ENCODE measurements at regions not wholly inside any gene's neighbourhood (a gene's known extent, or its start where the extent isn't known, plus 50 kb on each side); places are given as distances from the start of the nearest gene placed in this dataset.
"Not testable (repeated sequence)": the region's sequence is repeated elsewhere in the genome, so short reads cannot be mapped to it uniquely, and the experiment has no call there.

DNA sequence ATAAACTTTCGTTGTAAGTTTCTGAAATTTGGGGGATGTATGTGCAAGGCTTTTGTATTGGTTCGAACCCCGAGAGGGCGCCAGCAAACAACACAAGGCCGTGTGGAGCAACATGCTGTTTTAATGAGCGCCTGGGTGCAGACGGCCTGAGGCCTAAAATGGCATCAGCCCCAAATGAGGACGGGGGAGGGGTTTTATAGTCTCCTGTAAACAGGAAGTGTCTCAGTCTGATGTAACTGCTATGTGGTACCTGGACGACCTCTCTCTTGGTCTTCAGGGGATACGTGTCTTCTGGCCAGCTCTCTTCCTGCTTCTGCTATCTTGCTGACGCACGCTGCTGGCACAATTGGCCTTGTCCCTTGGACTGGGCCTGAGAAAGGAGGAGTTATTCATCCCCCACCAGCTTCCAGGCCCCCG is 1348.0 kb downstream of the ADGRL3 start:
- no peak for DNase-seq (ENCODE audit: low spot score)

DNA sequence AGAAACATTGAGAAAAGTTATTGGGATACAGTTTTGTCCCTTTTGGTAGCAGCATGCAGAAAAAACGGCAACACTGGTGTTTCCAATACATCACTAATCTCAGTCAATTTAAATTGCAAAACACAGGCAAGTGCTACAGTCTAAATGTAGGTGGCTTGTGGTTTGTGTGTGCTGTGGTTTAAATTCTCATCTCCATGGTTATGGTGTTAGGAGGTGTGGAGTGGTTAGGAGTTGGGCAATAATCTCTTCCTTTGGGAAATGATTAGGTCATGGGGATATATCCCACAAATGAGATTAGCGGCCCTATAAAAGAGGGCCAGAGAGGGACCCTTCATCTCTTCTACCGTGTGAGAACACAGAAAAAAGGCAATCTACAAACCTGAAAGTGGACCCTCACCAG is 1344.3 kb downstream of the ADGRL3 start:
- no peak for DNase-seq (ENCODE audit: low spot score)

DNA sequence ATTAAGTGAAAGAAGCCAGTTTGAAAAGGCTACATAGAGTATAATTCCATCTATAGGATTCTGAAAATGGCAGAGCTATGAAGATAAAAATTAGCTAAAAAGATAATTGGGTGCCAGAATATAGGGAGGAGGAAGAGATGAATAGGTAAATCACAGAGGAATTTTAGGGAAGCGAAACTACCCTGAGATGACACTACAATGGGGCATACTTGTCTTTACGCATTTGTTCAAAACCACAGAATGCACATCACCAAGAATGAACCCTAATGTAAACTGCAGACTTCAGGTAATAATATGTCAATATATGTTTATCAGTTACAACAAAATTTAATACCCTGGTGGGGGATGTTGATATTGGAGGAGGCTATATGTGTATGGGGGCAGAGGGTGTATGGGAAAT is 1342.9 kb downstream of the ADGRL3 start:
- DNase-seq (ENCODE audit: low spot score) = no peak

DNA sequence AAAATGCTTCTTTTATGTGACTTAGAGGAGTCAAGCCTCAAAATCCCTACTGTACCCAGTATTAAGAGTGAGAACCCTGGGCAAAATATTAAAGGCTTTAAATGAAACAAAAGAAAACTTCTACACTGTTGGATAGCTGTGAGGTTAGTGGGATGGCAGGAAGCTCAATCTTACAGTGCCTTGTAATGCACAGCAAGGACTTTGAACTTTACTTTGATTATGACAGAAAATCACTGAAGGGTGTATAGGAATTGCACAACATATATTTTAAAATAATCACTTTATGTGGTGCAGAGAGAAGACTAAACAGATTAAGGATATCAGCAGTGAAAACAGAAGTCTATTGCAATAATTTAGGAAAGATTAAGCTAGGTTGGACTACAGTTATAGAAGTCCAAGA is 1333.4 kb downstream of the ADGRL3 start:
- no peak for DNase-seq (ENCODE audit: low spot score)

DNA sequence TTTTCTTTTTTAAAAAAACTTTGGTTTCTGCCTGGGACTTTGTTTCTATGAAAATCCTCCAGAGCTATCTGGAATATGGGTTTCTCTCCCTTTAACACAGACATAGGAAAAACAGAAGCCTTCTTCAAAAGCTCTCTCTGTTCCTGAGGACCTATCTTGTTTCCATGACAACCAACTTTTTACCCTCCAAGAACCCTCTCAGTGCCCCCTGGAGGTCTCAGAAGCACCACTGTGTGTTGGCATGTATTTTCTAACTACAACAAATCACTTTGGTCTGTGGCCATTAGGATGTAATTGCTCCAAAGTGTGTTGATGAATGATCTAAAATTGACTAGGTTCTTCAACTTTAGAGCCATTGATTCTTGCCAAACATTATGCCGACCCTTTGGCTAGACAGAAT is 1331.6 kb downstream of the ADGRL3 start:
- DNase-seq (ENCODE audit: low spot score) = no peak

DNA sequence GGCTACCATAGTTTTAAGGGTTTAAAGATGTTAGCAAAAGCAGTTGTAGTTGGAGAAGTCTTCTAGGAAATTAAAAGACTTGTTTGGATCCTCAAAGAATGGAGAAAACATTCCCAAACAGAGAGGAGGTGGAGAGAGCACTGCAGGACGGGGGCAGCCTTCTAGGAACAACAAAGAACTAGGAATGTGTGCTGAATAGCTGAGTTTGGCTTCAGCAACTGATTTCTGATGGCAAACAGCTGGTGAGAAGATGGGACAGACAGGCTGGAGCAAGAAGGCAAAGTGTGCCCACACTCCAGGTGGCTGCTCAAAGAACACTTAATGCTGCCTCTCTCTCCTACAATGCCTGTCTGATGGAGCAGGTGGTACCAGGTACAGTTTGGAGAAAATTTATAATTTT is 1331.1 kb downstream of the ADGRL3 start:
- DNase-seq (ENCODE audit: low spot score) = no peak

DNA sequence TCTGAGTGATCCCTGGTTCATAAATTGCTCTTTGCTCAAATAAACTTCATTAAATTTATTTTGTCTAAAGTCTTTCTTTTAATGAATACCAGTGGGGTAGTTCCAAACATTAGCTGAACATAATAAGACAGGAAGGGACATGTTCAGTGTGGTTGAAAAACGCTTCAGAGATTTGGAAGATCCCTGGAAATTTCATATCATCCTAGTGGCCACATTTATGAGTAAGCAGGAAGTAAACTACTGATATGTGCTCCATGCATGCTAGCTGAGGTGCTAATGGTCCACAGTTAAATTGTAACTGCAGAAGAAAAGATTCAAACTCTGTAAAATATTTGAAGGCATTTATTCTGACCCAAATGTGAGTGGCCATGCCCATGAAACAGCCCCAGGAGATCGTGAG is 1328.7 kb downstream of the ADGRL3 start:
- DNase-seq (ENCODE audit: low spot score) = no peak

DNA sequence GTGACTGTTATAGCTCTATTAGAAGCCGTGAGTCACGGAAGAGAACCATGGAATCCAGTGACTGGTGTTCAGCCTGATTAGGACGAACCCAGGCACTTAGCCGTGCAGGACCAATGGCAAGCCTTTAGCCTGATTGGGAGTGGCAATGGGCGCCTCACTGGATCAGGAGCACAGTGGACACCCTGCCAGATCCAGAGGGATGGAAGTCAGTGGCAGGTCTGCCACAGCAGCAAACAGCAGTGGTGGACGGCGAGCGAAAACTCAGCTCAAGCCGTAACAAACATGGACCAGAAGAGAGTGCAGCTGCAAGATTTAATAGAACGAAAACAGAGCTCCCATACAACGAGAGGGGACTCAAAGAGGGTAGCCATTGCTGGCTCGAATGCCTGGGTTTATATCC is 1326.5 kb downstream of the ADGRL3 start:
- DNase-seq (ENCODE audit: low spot score) = no peak

DNA sequence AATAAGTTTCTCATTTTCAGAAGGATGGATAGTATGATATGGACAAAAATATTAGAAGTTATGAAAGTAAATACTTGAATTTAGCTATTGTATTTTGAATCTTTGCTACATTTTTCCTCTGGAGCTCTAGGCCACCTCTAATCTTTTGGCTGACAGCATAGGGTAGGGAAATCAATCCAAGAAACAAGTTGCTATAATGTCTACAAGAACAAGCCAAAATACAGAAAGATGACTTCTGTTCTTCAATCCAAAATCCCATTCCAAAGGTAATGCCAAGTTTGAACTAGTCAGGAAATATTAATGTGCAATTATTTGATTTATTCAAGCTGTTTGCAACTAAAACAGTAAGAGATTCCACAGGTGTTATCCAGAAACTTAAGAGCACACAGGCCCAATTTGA is 1323.1 kb downstream of the ADGRL3 start:
- no peak for DNase-seq (ENCODE audit: low spot score)

DNA sequence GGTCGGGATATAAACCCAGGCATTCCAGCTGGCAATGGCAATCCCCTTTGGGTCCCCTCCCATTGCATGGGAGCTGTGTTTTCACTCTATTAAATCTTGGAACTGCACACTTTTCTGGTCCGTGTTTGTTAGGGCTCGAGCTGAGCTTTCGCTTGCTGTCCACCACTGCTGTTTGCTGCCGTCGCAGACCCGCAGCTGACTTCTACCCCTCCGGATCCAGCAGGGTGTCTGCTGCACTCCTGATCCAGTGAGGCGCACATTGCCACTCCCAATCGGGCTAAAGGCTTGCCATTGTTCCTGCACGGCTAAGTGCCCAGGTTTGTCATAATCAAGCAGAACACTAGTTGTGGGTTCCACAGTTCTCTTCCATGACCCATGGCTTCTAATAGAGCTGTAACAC is 1322.1 kb downstream of the ADGRL3 start:
- no peak for DNase-seq (ENCODE audit: low spot score)

DNA sequence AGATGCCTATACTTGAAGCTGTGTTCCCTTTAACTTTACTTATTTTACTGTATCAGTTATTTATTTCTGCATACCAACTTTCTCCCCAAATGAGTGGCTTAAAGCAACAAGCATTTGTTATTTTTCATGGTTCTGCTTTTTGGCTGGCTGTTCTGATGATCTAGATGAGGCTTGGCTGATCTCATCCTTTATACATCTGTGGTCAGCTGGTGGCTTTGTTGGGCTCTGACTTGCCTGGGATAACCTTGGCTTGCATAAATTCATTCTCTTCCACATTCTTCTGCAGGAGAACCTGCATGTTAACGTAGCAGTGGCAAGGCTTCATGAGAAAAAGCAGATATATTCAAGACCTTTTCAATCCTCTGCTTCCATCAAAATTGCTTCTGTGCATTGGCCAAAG is 1317.6 kb downstream of the ADGRL3 start:
- no peak for DNase-seq (ENCODE audit: low spot score)

DNA sequence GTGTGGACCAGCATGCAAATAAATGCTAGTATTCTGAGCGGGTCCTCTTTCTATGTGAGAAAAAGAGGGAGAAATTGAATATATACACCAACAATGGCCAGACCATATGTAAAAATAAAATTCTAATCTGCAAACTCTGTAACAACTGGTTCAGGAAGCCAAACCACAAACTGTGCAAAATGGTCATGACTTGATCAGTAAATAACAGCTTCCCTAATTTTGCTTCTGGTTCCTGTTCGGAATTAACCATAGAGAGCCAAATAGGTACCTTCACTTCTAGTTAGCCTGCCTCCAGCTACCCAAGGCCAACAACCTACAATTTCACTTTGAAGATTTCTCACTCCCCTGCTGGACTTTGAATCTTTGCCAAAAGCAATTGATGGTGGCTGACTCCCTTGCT is 1313.2 kb downstream of the ADGRL3 start:
- DNase-seq (ENCODE audit: low spot score) = no peak

DNA sequence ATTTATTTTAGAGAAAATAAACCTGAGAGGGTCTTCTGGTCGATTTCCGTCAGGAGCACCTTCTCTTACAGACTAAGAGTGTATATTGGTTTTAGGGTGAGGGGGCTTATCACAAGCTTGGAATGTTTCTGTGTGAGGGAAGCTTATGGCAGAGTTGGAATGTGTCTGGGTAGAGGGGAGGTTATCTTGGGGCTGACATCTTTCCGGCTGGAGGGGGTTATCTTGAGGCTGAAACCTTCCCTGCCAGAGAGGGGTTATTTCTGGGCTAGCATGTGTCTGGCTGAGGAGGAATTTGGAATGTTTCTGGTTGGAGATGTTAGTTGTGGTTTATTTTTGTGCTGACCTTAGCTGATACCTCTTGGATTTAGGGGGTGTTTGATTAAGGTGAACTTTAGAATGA is 1312.1 kb downstream of the ADGRL3 start:
- DNase-seq (ENCODE audit: low spot score) = no peak

DNA sequence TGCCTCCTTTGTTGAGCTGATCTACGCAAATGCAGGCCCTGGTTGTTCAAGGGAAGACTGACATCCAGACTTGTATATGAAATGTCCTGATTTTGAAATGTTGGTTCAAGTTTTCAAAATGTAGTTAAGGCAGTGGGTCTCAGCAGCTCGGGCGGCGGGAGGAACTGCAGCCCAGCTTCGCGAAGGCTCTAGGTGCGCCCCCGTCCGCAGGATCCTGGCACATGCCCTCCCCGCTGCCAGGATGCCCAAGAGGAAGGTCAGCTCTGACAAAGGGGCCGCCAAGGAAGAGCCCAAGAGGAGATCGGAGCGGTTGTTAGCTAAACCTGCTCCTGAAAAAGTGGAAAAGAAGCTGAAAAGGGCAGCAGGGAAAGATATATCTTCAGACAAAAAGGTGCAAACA is 1310.1 kb downstream of the ADGRL3 start:
- DNase-seq (ENCODE audit: low spot score) = no peak

DNA sequence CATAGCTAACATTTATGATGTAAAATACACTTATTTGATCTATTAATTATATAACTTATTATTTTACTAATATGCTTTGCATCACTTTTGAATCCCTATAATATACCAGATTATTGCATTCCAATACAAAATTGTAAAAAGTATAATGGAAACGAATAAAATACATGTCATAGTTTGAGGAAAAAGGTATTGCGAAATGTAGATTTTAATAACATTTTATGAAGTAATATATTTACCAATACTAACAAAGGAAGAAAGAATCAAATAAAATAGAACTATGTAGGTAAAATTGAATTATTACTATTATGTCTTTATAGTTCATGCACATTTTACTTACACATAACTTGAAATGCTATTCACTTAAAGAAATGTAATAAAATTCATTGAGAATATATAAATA is 1300.2 kb downstream of the ADGRL3 start:
- no peak for DNase-seq (ENCODE audit: low spot score)

DNA sequence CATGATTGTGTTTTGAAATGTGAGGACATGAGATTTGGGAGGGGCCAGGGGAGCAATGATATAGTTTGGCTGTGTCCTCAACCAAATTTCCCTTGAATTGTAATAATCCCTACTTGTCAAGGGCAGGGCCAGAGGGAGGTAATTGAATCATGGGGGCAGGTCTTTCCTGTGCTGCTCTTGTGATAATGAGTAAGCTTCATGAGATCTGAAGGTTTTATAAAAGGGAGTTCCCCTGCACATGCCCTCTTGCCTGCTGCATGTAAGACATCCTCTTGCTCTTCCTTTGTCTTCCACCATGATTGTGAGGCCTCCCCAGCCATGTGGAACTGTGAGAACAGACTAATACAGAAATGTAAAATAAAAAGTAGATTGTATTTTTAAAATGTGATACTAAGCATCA is 1294.9 kb downstream of the ADGRL3 start:
- no peak for DNase-seq (ENCODE audit: low spot score)

DNA sequence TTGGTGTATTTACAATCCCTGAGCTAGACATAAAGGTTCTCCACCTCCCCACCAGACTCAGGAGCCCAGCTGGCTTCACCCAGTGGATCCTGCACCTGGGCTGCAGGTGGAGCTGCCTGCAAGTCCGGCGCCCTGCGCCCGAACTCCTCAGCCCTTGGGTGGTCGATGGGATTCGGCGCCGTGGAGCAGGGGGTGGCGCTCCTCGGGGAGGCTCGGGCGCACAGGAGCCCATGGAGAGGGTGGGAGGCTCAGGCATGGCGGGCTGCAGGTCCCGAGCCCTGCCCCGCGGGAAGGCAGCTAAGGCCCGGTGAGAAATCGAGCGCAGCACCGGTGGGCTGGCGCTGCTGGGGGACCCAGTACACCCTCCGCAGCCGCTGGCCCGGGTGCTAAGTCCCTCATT is 1291.6 kb downstream of the ADGRL3 start:
- DNase-seq (ENCODE audit: low spot score) = not testable (repeated sequence)

DNA sequence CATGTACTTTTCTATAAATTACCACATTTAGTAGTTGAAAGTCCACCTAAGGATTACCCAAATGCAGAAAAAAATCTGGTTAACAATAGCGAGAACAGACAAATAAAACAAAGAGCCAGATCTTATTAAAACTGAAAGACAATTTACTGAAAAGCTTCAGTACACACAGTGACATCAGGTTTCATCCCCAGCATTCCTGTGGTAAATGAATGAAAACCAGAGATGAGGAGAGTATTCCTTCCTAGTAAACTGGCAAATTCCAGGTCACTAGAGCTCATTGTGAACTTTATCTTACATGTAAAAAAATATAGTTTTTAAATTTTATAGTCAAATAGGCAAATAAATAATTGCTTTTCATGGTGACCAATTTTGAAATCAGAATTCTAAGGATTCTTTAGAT is 1290.5 kb downstream of the ADGRL3 start:
- DNase-seq (ENCODE audit: low spot score) = no peak

DNA sequence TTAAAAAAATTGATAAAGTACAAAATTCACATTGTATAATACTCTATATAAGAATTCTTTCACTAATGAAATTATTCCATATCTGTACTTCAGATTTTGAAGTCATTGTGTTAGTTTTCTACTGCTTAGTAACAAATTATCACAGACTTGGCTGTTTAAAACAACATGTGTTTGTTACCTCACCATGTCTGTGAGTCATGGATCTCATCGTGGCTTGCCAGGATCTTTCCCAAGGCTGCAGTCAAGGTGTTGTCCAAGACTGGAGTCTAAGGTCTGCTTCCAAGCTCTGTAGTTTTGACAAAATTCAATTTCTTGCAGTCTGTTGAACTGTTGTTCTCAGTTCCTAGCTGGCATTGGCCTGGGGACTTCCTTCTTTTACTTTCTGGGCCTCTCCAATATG is 1286.9 kb downstream of the ADGRL3 start:
- no peak for DNase-seq (ENCODE audit: low spot score)

DNA sequence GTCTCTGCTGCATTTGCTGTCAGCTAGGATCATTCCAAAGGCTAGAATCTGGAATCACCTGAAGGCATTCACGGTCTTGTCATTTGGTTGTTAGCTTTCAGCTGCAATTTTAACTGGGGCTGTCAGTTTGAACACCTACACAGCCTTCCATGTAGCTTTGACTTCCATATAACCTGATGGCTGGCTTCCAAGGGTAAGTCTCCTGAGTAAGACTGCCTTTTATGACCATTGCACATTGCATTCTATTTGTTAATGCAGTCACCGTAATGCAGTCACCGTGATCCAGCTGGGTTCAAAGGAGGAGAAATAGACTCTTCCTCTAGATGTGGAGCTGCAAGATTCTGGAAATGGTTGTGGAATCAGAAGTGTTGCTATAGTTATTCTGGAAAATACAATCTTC is 1284.2 kb downstream of the ADGRL3 start:
- DNase-seq (ENCODE audit: low spot score) = no peak

DNA sequence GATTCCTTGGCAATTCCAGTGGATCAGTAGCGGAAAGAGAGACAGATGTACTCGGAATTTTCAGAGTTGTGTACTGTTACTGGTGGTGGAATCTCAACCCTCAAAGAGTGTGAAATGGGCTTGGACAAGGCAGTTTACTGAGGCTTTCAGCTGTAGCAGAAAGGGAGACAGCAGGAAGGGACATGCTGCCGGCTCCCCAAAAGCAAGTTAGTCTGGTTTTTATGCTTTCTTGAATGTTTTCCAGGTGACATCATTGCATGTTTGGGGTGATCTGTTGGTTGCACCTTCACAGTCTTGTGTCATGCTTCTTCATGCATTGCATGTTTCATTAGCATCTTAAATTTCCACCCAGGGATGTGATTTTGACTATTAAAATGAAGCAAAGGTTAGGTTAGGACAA is 1282.2 kb downstream of the ADGRL3 start:
- DNase-seq (ENCODE audit: low spot score) = peak; percentile 19

DNA sequence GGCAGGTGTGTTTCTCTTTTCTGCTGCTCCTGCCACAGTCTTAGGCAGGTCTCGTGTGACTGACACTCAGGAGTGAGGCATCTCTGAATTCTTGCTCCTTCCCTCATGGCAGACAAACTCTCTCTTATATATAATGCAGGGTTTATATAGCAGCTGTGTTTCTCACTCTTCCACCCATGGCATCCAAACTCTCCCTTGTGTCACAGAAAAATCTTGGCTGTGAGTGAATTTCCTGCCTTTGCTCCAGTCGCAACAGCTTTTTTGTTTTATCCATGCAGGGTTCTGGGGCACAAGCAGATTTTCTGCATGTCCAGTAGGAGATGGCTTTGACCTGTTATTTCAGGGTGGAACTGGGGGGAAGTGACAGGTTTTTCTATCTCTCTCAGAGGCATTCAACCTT is 1275.5 kb downstream of the ADGRL3 start:
- no peak for DNase-seq (ENCODE audit: low spot score)

DNA sequence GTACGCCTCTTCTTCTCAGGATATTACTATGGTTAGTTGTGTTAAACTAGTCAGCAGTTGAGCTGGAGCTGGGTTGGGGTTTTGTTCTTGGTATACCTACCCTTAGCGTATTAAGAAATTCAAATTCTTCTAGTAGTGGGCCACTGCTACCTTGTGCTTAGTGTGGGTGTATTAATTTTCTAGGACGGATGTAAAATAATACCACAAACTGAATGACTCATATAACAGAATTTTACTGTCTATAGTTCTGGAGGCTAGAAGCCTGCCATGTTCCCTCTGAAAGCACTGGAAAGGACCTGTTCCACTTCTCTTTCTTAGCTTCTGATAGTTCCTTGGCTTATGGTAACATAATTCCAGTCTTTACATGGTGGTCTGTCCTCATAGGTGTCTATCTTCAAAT is 1274.7 kb downstream of the ADGRL3 start:
- DNase-seq (ENCODE audit: low spot score) = no peak

DNA sequence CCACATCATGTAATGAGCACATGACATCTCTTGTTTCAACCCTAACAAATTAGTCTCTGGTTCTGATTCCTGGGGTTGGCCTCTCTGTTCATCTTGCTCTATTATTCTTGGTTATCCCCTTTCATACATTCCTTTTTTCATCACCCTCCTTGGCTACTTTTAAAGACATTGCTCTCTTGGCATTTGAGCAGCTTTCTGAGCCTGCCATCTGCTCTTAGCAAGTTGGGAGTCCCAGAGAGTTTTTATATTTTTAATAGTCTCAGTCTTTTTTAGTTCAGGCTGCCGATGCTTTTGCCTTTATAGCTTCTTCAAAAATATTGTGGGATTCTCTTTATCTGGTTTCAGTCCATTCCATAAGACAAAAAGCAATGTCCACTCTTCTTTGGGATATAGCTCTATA is 1270.9 kb downstream of the ADGRL3 start:
- DNase-seq (ENCODE audit: low spot score) = no peak

DNA sequence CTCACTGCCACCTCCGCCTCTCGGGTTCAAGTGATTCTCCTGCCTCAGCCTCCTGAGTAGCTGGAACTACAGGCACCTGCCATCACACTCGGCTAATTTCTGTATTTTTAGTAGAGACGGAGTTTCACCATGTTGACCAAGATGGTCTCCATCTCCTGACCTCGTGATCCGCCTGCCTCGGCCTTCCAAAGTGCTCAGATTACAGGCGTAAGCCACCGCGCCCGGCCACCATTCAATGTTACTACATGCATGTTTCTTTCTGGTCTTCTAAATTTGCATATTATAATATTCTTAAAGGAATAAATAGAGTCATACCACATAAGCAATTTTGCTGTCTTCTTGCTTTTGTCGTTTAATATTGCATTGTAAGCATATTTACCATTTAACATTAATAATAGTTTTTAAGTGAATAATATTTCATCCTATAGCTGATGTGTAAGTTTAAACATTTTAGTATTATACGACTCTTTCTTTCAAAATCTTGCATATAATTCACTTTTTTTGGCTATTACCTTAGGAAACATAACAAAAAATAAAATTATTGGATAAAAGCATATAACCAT is 1270.4 kb downstream of the ADGRL3 start:
- no peak for DNase-seq (ENCODE audit: low spot score)

All from umbilical cord (tissue), 1 donor.